GM21381 (cell line): ENCODE measurements at regions not wholly inside any gene's neighbourhood (a gene's known extent, or its start where the extent isn't known, plus 50 kb on each side); places are given as distances from the start of the nearest gene placed in this dataset.

Experiments
- ATAC-seq: cut with Tn5 transposase; IDR thresholded peaks from one replicate; pipeline ENCODE4 v1.9.1; 2021; ENCODE audit warnings: mild to moderate bottlenecking, moderate library complexity; ENCODE audit not compliant: unreplicated experiment

DNA sequence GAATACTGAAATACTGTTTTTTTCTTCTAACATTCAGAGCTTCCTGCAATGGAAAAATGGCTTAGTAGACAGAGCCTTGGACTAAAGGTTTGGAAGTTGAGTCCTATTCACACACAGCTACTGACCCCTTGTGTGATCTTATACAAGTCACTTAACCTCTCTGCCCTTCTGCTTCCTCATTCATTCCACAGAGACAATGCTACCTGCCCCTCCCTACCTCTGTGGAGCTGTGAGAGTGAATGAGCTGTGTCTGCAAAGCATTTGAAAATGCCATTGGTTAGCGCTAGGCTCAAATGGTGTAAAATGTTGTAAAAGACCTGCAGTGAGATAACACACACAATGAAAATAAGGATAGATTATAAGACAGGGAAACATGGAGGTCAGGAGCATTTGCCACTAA lies 214.4 kb downstream of the BARHL2 start:
- no peak for ATAC-seq

DNA sequence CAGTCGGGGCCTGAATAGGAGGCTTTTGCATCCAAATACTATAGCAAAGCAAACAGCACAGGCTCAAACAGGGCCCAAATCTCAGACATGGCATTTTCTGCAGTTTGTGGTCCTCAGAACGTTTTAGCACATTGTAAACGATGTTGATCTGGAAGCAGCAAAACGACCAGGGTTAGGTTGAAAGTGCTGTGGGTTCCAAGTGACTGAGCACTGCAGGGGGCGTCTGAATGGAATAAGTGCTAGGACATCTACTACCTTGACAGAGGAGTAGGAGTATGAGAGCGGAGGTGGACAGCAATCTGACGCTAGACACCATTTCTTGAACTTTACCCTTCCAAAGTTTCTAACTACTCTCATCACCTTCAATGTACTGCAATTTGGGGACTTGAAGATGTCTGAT lies 214.9 kb downstream of the BARHL2 start:
- ATAC-seq = no peak

DNA sequence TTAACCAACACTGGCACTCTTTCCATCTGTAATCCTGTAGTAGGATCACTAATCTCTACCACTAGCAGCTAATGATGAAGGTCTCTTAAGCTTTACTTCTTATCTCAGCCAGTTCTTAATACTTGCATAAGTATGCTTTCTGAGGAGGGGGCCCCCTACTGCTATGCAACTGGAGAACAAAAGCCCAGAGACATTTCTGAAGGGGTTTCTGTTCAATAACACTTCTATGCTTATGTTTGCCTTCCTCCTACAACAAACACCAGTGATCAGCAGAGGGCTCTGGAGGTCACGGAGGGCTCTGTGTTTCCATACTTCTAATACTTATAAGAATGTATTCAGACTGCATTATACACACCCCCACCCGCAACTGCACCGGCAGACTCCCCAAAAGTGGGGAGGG lies 215.8 kb downstream of the BARHL2 start:
- no peak for ATAC-seq

DNA sequence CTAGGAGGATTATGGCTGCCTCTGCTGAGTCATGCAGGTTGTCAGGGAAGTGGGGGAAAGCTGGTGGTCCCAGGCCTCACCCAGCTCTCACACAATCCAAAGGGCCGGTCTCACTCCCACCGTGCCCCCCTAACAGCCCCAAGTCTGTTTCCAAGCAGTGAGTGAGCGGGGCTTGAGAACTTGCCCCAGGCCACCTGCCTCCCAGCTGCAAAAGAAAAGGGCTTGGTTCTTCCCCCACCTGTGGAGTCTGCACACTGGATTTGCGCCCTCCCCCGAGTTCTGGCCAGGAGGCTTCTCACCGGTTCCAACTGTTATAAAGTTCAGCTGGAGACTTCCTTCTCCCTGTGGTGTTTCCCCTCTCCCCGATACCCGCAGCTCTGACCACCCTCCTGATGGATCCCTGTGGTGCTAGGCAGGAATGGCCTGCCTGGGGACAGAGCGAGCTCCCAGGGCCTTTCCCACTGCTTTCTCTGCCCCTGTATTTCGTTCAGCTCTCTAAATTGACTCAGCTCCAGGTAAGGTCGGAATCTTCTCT lies 222.3 kb downstream of the BARHL2 start:
- ATAC-seq = no peak

DNA sequence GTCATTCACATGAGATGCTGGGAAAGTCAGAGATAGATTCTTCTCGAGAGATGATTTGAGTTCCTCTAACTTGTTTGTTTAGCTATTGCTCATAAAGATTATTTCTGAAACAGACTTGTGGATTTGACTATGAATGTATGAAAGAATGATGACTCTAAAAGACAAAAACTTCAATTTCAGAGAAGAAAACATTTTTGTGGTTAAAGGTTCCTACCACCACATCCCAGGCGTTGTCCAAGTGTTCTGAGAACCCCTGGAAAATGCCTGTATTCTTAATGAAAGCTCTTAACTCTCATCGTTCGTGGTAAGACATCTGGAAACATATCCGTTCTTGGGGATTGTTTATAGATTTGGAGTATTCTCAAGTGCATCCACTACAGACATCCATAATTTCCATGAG lies 228.7 kb downstream of the BARHL2 start:
- no peak for ATAC-seq

DNA sequence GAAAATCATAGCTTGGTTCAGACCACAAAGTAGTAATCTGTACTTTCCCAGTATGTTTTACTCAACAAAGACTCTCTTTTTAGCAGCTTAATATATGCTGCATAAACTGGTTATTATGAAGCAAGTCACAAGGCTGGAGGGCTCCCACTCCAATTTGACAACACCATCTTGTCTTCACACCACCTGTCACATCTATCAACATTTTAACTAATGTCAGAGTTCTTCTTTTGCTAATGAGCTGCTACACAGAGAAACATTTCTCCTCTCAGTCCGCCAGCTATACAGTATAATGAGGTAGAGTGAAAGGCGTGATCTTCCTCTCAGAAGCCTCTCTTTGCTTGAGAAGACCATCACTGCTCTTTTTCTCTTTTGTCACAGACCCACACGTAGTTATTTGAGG lies 230.1 kb downstream of the BARHL2 start:
- ATAC-seq = no peak

DNA sequence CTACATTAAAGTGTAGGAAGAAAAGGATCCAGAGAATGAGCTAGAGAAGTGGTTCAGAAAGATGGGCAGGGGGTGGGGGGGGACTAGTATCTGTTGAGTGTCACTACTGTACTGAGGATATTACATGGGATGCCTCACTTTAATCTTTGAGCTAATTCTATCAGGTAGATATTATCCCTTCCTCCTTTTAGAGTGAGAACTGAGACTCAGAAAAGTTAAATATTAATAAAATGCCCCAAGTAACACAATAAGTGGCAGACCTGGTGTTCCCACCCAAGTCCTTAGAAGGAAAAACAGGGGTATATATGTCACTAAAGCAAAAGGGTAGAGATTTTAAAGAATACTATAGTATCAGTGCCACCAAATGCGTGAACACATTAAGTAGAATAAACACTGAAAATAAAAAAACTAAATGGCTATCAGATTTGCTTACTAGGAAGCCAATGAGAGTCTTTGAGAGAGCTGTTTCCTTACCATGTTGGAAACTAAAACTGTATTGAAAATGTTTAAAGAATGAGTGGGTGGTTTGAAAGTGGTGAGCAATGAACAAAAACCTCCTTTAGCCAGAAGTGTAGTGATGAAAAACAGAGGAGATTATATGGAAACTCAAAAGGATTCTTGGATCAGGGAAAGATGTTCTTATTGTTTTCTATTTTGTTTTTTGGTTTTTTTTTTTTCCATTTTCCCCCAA lies 230.8 kb downstream of the BARHL2 start:
- no peak for ATAC-seq

DNA sequence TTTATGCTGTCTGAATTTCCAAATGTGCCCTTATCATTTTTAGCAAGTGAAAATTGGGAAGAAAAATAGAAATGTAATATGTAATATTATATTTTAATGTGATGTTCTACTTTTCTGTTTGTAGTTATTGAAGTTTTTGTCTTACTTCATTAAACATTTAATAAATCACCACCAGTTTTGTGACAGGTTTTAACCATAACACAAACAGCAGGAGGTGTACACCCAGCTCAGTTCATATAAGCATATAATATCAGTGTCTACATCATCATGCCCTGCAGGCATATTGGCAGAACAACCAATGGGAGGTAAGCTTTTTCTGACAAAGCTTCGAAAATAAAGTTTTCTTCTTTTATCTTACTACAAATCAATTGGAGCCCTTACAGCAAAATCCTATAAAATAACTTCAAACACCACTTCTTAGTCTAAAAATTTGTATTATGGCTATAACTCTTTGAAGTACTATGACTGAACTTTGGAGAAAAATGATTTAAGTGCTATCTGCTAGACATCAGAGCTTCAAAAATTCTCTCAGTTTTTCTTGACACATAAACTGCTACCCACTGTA lies 236.7 kb downstream of the BARHL2 start:
- no peak for ATAC-seq

DNA sequence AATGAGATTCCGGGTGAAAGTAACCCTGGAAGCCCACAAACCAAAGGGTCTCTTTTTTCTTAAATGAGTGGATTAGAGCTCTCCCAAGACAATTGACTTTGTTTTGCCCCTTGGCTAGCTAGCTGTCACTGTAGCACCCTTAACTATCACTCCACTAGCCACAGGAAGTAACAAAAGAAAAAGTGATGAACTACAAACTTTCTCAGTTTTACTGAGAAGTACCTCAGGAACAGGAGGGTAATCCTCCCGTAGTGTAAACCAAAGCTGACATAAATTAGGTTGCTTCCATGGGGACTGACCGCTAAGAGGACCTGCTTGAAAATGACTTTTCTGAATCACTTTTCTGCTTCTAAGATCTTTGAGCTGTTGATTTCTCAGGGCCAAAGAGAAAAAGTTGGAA lies 240.1 kb downstream of the BARHL2 start:
- no peak for ATAC-seq

DNA sequence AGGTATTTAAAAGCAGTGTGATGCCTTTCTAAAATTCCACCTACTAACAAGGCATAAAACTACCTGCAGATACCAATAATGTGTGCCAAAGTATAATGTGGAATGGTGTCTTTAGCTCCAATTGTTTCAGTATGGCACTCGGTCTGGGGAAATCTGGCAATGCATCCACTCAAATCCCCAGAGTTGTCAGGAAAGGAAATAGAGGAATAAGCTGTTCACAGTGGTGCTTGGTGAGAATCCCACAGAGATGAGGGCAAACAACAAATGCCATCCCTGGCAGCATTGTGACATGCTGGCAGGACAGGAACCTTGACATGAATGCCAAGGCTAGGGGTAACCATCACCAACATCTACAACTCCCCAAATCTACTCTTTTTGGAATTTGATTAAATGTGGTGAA lies 240.7 kb downstream of the BARHL2 start:
- no peak for ATAC-seq

DNA sequence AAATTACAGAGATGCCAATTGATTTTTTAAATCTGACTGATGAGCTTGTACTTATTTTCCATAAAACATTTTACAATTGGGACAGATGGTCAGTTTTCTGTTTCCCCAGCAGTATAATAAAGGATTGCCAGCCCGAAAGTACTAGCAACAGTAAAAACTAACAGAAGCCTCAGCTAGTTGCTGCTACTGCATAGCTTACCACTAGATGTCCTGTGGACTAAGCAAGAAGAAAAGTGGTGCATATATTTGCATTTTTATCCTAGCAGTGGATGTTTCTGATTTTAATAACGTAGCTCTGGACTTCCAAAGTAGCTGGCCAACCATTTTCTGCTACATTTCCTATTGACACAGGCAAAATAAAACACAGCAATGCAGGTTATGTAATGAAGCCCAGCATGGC lies 241.5 kb downstream of the BARHL2 start:
- no peak for ATAC-seq

DNA sequence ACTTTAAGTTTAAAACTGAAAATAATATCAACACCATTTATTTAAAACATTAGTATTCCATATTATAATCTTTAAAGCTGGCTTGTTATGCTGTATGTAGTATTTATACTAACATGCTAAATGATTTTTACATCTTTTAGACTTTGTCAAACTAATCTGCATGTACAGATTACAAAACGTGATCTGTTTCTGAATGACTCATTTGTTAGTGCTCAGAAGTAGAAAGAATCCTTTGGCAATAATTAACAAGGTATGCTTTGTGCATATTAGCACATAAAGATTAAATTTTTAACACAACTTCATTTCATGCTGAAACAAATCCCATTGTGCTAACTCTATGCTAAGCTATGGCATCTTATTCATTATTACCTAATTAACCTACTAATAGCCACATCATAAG lies 242.4 kb downstream of the BARHL2 start:
- no peak for ATAC-seq

DNA sequence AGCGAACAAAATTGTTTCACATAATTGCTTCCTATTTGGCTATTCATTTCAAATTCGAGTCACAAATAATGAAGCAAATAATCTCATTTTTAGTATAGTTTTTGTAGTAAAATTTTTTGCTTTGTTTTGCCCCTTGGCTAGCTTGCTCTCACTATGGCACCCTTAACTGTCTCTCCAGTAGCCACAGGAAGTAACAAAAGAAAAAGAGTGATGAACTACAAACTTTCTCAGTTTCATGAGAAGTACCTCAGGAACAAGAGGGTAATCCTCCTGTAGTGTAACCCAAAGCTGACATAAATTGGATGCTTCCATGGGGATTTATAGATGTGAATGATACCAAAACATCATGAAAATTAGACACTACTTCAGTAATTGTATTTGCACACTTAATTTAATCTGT lies 242.9 kb downstream of the BARHL2 start:
- no peak for ATAC-seq

DNA sequence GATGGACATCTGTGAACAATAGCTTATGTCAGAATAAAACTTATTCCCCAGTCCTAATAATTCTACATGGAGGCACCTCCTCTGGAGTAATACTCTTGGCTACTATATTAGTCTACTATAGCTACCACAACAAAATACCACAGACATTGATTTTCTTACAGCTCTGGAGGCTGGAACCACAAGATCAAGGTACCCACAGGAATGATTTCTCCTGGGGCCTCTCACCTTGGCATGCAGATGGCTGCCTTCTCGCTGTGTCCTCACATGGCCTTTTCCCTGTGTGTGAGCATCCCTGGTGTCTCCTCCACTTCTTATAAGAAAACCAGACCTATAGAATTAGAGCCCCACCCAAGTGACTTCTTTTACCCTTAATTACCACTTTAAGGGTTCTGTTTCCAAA lies 244.3 kb downstream of the BARHL2 start:
- ATAC-seq = no peak

DNA sequence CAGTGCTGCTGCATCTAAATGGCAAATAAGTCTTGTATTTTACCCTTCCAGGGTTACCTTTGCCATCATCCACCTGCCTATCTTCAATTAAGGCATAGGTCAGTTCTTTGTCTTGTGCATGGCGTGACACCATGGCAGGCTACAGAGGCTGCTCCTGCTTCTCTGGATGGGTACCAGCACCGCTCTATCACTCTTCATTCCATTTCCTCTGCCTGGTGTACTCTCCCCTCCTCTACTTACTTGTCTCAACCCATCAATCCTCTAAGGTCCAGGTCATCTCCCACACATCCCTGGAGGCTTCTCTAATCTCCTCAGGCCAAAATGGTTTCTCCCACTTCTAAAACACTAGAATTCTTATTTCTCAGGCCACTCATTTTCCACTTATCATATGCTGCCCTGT lies 257.5 kb downstream of the BARHL2 start:
- ATAC-seq = no peak

DNA sequence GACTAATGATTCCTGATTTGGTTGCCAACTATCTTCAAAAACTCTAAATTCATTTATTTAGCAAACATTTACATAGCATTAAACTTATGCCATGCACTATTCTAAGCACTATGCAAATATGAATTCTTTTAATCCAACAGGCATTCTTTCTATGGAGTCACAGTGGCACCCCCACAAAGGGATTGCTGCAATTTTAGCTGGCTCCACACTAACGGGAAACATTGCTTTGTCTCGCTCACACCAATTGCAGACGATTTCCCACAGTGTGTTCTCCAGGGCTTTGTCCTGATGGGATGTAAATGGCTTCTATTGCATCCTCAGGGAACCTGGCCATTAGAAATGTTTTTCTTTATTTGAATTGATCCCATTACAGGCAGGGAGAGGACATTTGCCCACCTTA lies 259.1 kb downstream of the BARHL2 start:
- ATAC-seq = no peak

DNA sequence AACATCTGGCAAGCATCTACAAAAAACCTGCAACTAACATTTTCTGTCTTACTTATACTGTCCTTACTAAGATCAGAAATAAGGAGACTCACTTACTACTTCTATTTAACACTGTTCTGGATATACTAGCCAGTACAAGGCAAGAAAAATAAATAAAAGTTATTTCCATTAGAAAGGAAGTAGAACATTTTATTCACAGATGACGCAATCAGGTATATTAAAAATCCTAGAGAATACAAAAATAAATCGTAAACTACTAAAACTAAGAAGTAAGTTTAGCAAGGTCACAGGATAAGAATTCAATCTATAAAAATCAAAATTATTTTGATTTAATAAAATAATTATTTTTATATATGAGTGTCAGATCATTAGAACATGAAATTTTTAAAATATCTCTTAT lies 264.6 kb downstream of the BARHL2 start:
- no peak for ATAC-seq

DNA sequence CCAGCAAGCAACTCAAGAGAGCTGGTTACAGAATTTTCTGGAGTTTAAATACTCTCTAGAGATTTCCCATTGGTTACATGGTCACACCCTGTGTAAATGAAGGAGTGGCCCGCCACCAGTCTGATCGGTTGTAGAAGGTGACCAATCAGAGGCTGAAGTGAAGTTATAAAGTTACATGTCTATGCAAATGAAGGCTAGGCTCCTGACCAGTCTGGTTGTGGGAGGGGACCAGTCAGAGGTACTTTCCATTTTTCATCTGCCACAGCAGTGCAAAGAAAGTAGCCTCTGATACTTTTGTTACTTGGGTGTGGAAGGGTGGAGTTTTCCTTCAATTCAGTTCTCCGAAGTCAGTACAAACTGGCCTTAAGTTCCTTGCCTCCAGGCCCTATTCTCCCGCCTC lies 273.7 kb downstream of the BARHL2 start:
- ATAC-seq = no peak

DNA sequence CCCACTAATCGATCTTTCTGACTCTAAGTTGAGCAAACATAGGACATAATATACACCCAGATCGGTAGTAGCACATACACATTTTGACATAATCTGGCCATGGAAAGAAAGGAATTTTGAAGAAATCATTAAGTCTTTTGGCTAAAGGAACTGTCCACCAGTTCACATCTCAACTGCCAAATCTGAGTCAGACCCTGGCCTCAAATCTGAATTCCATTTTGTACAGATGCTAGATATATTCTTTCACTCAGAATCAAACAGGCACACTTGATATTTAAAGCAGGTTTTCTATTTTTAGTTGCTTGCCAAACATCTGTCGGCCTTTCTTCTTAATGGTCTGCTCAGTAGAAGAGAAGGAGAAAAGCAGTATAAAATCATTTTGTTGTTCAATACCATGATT lies 281.8 kb downstream of the BARHL2 start:
- ATAC-seq = no peak

DNA sequence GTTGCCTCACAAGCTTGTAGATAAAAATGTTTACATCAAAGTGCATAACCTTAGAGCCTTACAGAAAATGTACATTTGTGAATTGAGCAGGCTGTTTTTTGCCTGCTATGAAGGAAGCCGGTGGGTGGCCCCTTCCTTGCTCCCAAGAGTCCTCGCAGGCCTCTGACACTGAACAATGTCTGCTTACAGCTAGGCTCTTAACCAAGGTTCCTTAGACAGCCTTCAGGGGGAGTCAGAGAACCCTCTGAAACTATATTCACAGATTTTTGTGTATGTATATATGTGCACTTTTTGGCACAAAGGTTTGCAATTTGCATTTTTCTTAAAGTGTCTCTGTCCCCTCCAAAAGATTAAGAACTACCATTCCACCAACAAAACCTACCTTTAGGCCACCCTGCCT lies 282.6 kb downstream of the BARHL2 start:
- ATAC-seq = no peak

DNA sequence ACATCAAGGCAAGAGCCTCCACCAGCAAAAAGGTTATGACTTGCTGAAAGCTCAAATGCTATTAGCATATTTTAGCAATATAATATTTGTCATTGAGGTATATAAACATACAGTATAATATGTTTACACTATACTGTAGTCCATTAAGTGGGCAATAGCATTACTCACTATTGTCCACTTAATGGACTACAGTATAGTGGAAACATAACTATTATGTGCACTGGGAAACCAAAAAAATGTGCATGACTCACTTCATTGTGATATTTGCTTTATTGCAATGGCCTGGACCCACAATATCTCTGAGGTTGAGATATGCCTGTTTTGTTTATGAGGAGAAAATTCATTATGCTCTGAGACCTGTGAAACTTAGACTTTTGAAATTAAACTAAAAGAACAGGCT lies 300.0 kb downstream of the BARHL2 start:
- ATAC-seq = no peak

DNA sequence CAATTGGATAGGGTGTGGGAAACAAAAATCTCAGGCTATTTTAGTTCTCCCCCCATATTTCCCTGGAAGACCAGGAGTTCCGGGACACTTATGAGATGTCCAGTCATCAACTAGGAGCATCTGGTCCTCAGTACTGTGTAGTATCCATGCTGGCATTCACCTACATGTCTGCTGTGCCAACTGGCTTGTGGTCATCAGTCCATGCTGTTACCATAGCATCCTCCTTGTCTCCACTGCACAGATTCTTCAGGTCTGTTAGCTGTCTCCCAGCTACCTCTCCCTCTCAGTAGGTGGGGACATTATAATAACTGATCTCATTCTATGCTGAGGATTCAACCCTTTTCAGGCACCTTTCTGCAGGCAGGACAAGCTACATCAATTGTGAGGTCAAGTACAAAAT lies 302.9 kb downstream of the BARHL2 start:
- ATAC-seq = no peak

DNA sequence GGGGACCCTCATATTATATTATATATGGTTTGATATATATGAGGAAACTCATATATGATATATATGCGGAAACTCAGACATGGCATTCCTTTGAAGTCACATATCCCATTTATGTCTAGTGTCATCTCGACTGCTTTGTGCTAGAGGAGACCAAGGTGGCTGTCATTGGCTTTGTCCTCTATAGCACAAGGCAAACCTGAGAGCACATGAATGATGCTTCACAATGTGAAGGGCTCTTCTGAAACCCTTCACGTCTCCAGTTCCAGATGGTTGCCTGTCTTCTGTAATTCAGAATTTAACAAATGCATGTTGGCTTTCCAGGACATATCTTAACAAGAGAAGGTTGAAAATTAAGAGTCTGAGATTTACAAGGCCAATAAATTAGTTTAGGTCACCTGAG lies 303.6 kb downstream of the BARHL2 start:
- ATAC-seq = no peak
